Upper lobe of right lung (tissue), 1 donor: ENCODE measurements at regions not wholly inside any gene's neighbourhood (a gene's known extent, or its start where the extent isn't known, plus 50 kb on each side); places are given as distances from the start of the nearest gene placed in this dataset.
A peak's percentile ranks its signal among the peaks of the same experiment; 100 is the strongest.

Experiments
- ATAC-seq: fragments of 200-7000 bp; cut with Tn5 transposase; one replicate; pipeline ENCODE4 v1.9.1; 2020; ENCODE audit warnings: mild to moderate bottlenecking, moderate library complexity
- DNase-seq: peaks from one replicate; pipeline ENCODE4 v3.0.0-alpha.2; 2020
- H3K27ac ChIP-seq: fragments of 200-600 bp; one replicate; pipeline ENCODE4 v1.8.0; 2022
- H3K27me3 ChIP-seq: fragments of 200-600 bp; one replicate; pipeline ENCODE4 v1.8.0; 2022; ENCODE audit warnings: mild to moderate bottlenecking
- H3K36me3 ChIP-seq: fragments of 200-600 bp; one replicate; pipeline ENCODE4 v1.8.0; 2022
- H3K4me1 ChIP-seq: fragments of 200-600 bp; one replicate; pipeline ENCODE4 v1.8.0; 2022
- H3K4me3 ChIP-seq: fragments of 200-600 bp; one replicate; pipeline ENCODE4 v1.8.0; 2022; ENCODE audit warnings: mild to moderate bottlenecking
- H3K9me3 ChIP-seq: fragments of 200-600 bp; one replicate; pipeline ENCODE4 v1.8.0; 2022
- CTCF ChIP-seq: fragments of 200-600 bp; IDR thresholded peaks from one replicate; pipeline ENCODE4 v1.8.0; 2022; ENCODE audit warnings: antibody characterized with exemption
- intact Hi-C: fragments of 100-400 bp; cut with DNase I; formaldehyde crosslinking; loops from one replicate; pipeline ENCODE4 v1.11.0; 2022
- donor health status: DM: no; HTN: yes; CAD: no; lungs with severe emphysema.

GRCh38 chr14:32021341-32021740 is 55.8 kb upstream of the ARHGAP5 start:
- ATAC-seq, result no peak
- H3K27me3 ChIP-seq, result no peaks in the 10 kb centered on the region
- H3K9me3 ChIP-seq, result no peaks in the 10 kb centered on the region
- H3K27ac ChIP-seq, result no peak overlapping the region
- H3K4me3 ChIP-seq, result no peak overlapping the region
- TF ChIP-seq CTCF, result no peak
- no peaks in the 10 kb centered on the region for H3K4me1 ChIP-seq
- intact Hi-C loops, result no loop called here
- DNase-seq, result no peak
- no peaks in the 10 kb centered on the region for H3K36me3 ChIP-seq

DNA sequence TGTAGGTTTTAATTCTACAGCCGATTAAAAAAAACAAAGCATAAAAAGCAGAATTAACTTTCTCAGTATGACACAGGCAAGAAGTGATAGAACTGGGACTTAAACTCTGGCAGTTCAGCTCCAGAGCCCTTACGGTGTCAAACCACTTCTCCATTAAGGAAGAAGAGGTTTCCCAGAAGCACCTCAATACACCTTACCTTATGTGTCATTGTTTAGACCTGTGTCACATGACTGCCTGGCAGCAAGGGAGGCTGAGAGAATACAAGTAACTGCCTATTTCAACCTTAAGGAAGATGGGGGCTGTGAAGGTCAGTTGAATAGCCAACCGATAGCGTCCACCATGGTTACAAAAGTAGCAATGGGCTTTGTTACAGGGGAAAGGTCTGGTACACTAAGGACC is 54.6 kb upstream of the ARHGAP5 start:
- Histone ChIP-seq H3K27ac (peak overlapping the region; percentile 24), H3K27me3 (no peaks in the 10 kb centered on the region), H3K4me3 (no peak overlapping the region), H3K4me1 (no peaks in the 10 kb centered on the region), H3K9me3 (no peaks in the 10 kb centered on the region), H3K36me3 (no peaks in the 10 kb centered on the region)
- peak; percentile 17 for ATAC-seq
- no peak for TF ChIP-seq CTCF
- intact Hi-C loops, result no loop called here
- no peak for DNase-seq

- DNase-seq (no peak), ATAC-seq (peak; percentile 73)
- H3K27me3 ChIP-seq, result no peaks in the 10 kb centered on the region
- no peaks in the 10 kb centered on the region for H3K4me1 ChIP-seq
- H3K27ac ChIP-seq, result peak overlapping the region; percentile 24
- TF ChIP-seq CTCF, result no peak
- no peaks in the 10 kb centered on the region for H3K36me3 ChIP-seq
- no peak overlapping the region for H3K4me3 ChIP-seq
- no peaks in the 10 kb centered on the region for H3K9me3 ChIP-seq
- intact Hi-C loops, result no loop called here
These were observed 54.1 kb upstream of the ARHGAP5 start for GRCh38 chr14:32022938-32023466.

- Histone ChIP-seq H3K36me3 (no peaks in the 10 kb centered on the region), H3K27ac (no peak overlapping the region)
- intact Hi-C loops, result no loop called here
These were observed 53.6 kb upstream of the ARHGAP5 start for GRCh38 chr14:32023540-32023939.

GRCh38 chr14:32027255-32027939 is 49.7 kb upstream of the ARHGAP5 start:
- TF ChIP-seq CTCF, result no peak
- no peaks in the 10 kb centered on the region for H3K36me3 ChIP-seq
- H3K4me1 ChIP-seq, result no peaks in the 10 kb centered on the region
- no peak overlapping the region for H3K4me3 ChIP-seq
- no peak overlapping the region for H3K27ac ChIP-seq
- intact Hi-C loops, result no loop called here
- H3K27me3 ChIP-seq, result no peaks in the 10 kb centered on the region
- no peaks in the 10 kb centered on the region for H3K9me3 ChIP-seq
- no peak for DNase-seq
- ATAC-seq, result no peak

More at GRCh38 chr14:32023540-32023939, 53.6 kb upstream of the ARHGAP5 start:
- no peak for TF ChIP-seq CTCF
- no peak for DNase-seq
- Histone ChIP-seq H3K4me1 (no peaks in the 10 kb centered on the region), H3K4me3 (no peak overlapping the region), H3K9me3 (no peaks in the 10 kb centered on the region), H3K27me3 (no peaks in the 10 kb centered on the region)
- no peak for ATAC-seq
